Loucy (cell line): ENCODE measurements at regions not wholly inside any gene's neighbourhood (a gene's known extent, or its start where the extent isn't known, plus 50 kb on each side); places are given as distances from the start of the nearest gene placed in this dataset.

ENCODE experiments used
- H2AFZ ChIP-seq: fragments of 200-600 bp; sonication (generic); 2 replicates; pipeline ENCODE4 v1.6.0; 2016; ENCODE audit warnings: antibody characterized with exemption, mild to moderate bottlenecking, low read length, moderate library complexity
- H3F3A ChIP-seq: fragments of 200-600 bp; 2 replicates; pipeline ENCODE4 v1.6.0; 2016; ENCODE audit warnings: antibody characterized with exemption, low read depth, mild to moderate bottlenecking
- H3K27me3 ChIP-seq: fragments of 200-600 bp; sonication (generic); 2 replicates; pipeline ENCODE4 v1.6.1; 2014; ENCODE audit warnings: low read length, mild to moderate bottlenecking; ENCODE audit not compliant: insufficient read depth, poor library complexity, severe bottlenecking
- H3K36me3 ChIP-seq: fragments of 200-600 bp; sonication (generic); 2 replicates; pipeline ENCODE4 v1.6.1; 2016; ENCODE audit warnings: low read length; ENCODE audit not compliant: insufficient read depth
- H3K4me1 ChIP-seq: fragments of 200-600 bp; sonication (generic); 2 replicates; pipeline ENCODE4 v1.5.1; 2014; ENCODE audit warnings: low read length, mild to moderate bottlenecking; ENCODE audit not compliant: insufficient read depth, poor library complexity, severe bottlenecking
- H3K4me2 ChIP-seq: fragments of 200-600 bp; sonication (generic); 2 replicates; pipeline ENCODE4 v1.6.0; 2014; ENCODE audit warnings: antibody characterized with exemption, low read length, low read depth, mild to moderate bottlenecking; ENCODE audit not compliant: poor library complexity, severe bottlenecking
- H3K4me3 ChIP-seq: fragments of 200-600 bp; sonication (generic); 2 replicates; pipeline ENCODE4 v1.5.1; 2014; ENCODE audit warnings: low read length, mild to moderate bottlenecking, mixed read lengths; ENCODE audit not compliant: poor library complexity, severe bottlenecking
- H3K79me2 ChIP-seq: fragments of 200-600 bp; sonication (generic); 2 replicates; pipeline ENCODE4 v1.6.1; 2014; ENCODE audit warnings: low read length; ENCODE audit not compliant: insufficient read depth
- H3K9ac ChIP-seq: fragments of 200-600 bp; sonication (generic); 2 replicates; pipeline ENCODE4 v1.6.0; 2014; ENCODE audit warnings: mild to moderate bottlenecking, low read depth, low read length, moderate library complexity; ENCODE audit not compliant: poor library complexity, severe bottlenecking
- H3K9me2 ChIP-seq: fragments of 200-600 bp; sonication (generic); replicated peaks from 2 replicates; pipeline ENCODE4 v1.6.1; 2016; ENCODE audit warnings: low read depth, low read length, mixed read lengths
- H3K9me3 ChIP-seq: fragments of 200-600 bp; sonication (generic); 2 replicates; pipeline ENCODE4 v1.6.1; 2014; ENCODE audit warnings: mild to moderate bottlenecking, antibody characterized with exemption, low read length, low read depth; ENCODE audit not compliant: insufficient read depth
- H4K20me1 ChIP-seq: fragments of 200-600 bp; sonication (generic); 2 replicates; pipeline ENCODE4 v1.6.0; 2014; ENCODE audit warnings: antibody characterized with exemption, low read length, mild to moderate bottlenecking; ENCODE audit not compliant: insufficient read depth, poor library complexity, severe bottlenecking
- EZH2phosphoT487 ChIP-seq: fragments of 200-600 bp; IDR thresholded peaks from 2 replicates; pipeline ENCODE4 v1.6.1; 2018; ENCODE audit warnings: antibody characterized with exemption, mild to moderate bottlenecking, moderate library complexity, borderline replicate concordance
- TF ChIP-seq, protein P1 (sequence below): fragments of 200-600 bp; sonication (generic); conservative IDR thresholded peaks from 2 replicates; pipeline ENCODE4 v1.5.1; 2014; ENCODE audit warnings: mild to moderate bottlenecking, antibody characterized with exemption, low read length

DNA sequence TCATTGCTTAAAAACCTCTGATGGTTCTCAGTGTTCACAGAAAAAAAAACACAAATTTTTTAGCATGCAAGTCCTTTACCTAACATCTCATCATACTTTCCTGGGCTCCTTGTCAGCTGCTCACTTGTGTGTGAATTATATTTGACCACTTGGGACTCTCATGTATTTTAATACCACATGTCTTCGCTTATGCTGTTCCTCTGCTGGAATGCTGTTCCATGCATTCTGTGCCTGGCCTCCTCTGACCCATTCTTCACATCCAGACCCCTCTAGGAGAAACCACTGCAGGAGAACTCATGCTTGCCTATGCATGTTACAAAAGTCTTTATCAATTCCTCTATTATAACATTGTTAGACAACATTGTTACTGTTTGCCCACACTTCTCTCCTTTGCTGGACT is 157.6 kb downstream of the PDGFRA start:
- no peaks in the 10 kb centered on the region for H3F3A ChIP-seq
- no peak overlapping the region for H3K4me3 ChIP-seq
- H3K4me1 ChIP-seq = no peaks in the 10 kb centered on the region
- no peaks in the 10 kb centered on the region for H3K79me2 ChIP-seq
- H3K9me3 ChIP-seq = no peaks in the 10 kb centered on the region
- H3K9me2 ChIP-seq = no peaks in the 10 kb centered on the region
- H3K4me2 ChIP-seq = no peak overlapping the region
- no peaks in the 10 kb centered on the region for H3K27me3 ChIP-seq
- H2AFZ ChIP-seq = no peak overlapping the region
- H3K9ac ChIP-seq = no peak overlapping the region
- no peaks in the 10 kb centered on the region for H4K20me1 ChIP-seq
- TF ChIP-seq, protein P1, sequence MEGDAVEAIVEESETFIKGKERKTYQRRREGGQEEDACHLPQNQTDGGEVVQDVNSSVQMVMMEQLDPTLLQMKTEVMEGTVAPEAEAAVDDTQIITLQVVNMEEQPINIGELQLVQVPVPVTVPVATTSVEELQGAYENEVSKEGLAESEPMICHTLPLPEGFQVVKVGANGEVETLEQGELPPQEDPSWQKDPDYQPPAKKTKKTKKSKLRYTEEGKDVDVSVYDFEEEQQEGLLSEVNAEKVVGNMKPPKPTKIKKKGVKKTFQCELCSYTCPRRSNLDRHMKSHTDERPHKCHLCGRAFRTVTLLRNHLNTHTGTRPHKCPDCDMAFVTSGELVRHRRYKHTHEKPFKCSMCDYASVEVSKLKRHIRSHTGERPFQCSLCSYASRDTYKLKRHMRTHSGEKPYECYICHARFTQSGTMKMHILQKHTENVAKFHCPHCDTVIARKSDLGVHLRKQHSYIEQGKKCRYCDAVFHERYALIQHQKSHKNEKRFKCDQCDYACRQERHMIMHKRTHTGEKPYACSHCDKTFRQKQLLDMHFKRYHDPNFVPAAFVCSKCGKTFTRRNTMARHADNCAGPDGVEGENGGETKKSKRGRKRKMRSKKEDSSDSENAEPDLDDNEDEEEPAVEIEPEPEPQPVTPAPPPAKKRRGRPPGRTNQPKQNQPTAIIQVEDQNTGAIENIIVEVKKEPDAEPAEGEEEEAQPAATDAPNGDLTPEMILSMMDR = no peak
- H3K36me3 ChIP-seq = no peaks in the 10 kb centered on the region

DNA sequence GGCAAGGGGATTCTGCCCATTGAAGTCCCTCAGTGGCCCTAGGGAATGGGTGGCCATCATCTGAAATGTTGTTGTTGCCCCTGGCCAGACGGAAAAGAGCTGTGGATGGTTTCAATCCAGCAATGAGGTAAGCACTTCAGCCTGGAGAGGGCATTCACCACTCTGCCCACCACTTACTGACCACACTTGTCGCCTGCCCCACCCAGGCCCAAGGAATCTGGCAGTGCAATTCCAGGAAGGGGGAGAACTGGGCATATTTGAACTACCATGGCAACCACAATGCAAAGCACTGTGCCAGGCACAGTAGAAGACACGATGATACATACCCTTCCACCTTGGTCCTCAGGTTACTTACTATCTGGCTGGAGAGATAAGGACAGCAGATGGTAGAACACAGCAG is 161.6 kb downstream of the PDGFRA start:
- Histone ChIP-seq H3K9me2 (no peaks in the 10 kb centered on the region), H3F3A (no peaks in the 10 kb centered on the region), H3K9ac (no peak overlapping the region), H3K4me2 (no peak overlapping the region), H2AFZ (no peak overlapping the region), H3K79me2 (no peaks in the 10 kb centered on the region), H3K27me3 (no peaks in the 10 kb centered on the region), H3K4me3 (no peak overlapping the region), H3K4me1 (peaks cover 3% of the 10 kb centered on the region), H3K9me3 (no peaks in the 10 kb centered on the region), H4K20me1 (no peaks in the 10 kb centered on the region), H3K36me3 (no peaks in the 10 kb centered on the region)
- TF ChIP-seq, protein P1 = no peak
- TF ChIP-seq EZH2phosphoT487 = no peak

DNA sequence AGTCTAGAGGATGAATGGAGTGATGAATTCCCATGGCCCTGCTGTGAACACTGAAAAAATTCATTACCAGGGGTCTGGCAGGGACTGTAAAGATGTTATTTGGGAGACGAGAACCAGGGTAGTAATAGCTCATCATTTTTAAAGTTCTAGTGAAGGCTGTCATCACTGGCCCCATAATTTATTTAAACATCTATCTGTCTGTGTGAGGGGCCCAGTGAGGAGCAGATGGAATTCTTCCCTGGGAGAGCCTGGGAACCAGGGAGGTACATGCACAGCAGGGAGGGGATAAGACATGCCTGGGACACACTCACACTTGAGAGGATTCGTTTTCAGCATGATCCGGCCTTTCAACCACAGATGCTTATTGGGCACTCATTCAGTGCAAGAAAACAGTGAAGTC is 162.0 kb downstream of the PDGFRA start:
- no peak overlapping the region for H2AFZ ChIP-seq
- H3F3A ChIP-seq = no peaks in the 10 kb centered on the region
- peaks cover 3% of the 10 kb centered on the region for H3K4me1 ChIP-seq
- H3K4me3 ChIP-seq = no peak overlapping the region
- H4K20me1 ChIP-seq = no peaks in the 10 kb centered on the region
- no peaks in the 10 kb centered on the region for H3K9me2 ChIP-seq
- H3K36me3 ChIP-seq = no peaks in the 10 kb centered on the region
- H3K4me2 ChIP-seq = no peak overlapping the region
- TF ChIP-seq, protein P1 = no peak
- no peak for TF ChIP-seq EZH2phosphoT487
- no peaks in the 10 kb centered on the region for H3K79me2 ChIP-seq
- no peaks in the 10 kb centered on the region for H3K27me3 ChIP-seq
- no peak overlapping the region for H3K9ac ChIP-seq
- H3K9me3 ChIP-seq = no peaks in the 10 kb centered on the region
